H1 (cell line): ENCODE measurements at regions not wholly inside any gene's neighbourhood (a gene's known extent, or its start where the extent isn't known, plus 50 kb on each side); places are given as distances from the start of the nearest gene placed in this dataset.

Experiments
- CTCF ChIA-PET: fragments of 300-600 bp; sonication (Branson Sonifier 250); formaldehyde crosslinking; loops from one replicate; lab custom pipeline; 2021; ENCODE audit not compliant: partially characterized antibody; lab: Charles Lee
- POLR2A ChIA-PET: fragments of 300-600 bp; sonication (Branson Sonifier 250); formaldehyde crosslinking; loops from one replicate; lab custom pipeline; 2021; ENCODE audit warnings: inconsistent platforms; ENCODE audit not compliant: partially characterized antibody; lab: Charles Lee
- DNase-seq, 2 experiments: peaks; one replicate each; pipeline versions ENCODE4 v3.0.0 to v3.0.0-alpha.2; 2010 to 2022; ENCODE audit warnings: low spot score in 2 of 2, low read depth in 1 of 2, mixed read lengths in 1 of 2
- FAIRE-seq: peaks from 2 replicates; lab custom pipeline; 2011; peaks lifted over from hg19 to GRCh38; lab: Jason Lieb, UNC
- H2AFZ ChIP-seq: 2 replicates; pipeline ENCODE4 v1.8.1; 2012; ENCODE audit warnings: low read length, inconsistent platforms
- H2AK5ac ChIP-seq: 2 replicates; pipeline ENCODE4 v1.6.1; 2013; ENCODE audit warnings: low read depth, low read length
- H2BK120ac ChIP-seq: replicated peaks from 2 replicates; pipeline ENCODE3; 2013; ENCODE audit warnings: low read depth, low read length, inconsistent platforms
- H2BK12ac ChIP-seq: 2 replicates; pipeline ENCODE4 v1.6.1; 2013; ENCODE audit warnings: low read depth, low read length
- H2BK15ac ChIP-seq: 2 replicates; pipeline ENCODE4 v1.6.1; 2013; ENCODE audit warnings: low read length
- H2BK20ac ChIP-seq: 2 replicates; pipeline ENCODE4 v1.6.1; 2013; ENCODE audit warnings: low read length
- H2BK5ac ChIP-seq: 2 replicates; pipeline ENCODE4 v1.6.1; 2013; ENCODE audit warnings: low read depth, low read length
- H3K14ac ChIP-seq: 2 replicates; pipeline ENCODE4 v1.6.1; 2013; ENCODE audit warnings: inconsistent platforms; ENCODE audit not compliant: insufficient read length
- H3K18ac ChIP-seq: 2 replicates; pipeline ENCODE4 v1.6.1; 2013; ENCODE audit warnings: low read length; ENCODE audit errors: extremely low read depth
- H3K23ac ChIP-seq: 2 replicates; pipeline ENCODE4 v1.6.1; 2013; ENCODE audit warnings: inconsistent platforms; ENCODE audit not compliant: insufficient read length
- H3K23me2 ChIP-seq: 2 replicates; pipeline ENCODE4 v1.6.1; 2013; ENCODE audit warnings: low read depth, low read length
- H3K27ac ChIP-seq: 2 replicates; pipeline ENCODE4 v1.6.1; 2011; ENCODE audit warnings: low read depth, low read length, inconsistent platforms
- H3K27me3 ChIP-seq, 4 experiments: replicated peaks in 1 of 4; 1 replicate in 1 of 4; 2 replicates in 3 of 4; pipeline versions ENCODE4 v1.6.1 to v1.8.1; 2011 to 2013; ENCODE audit warnings: low read length in 3 of 4, mild to moderate bottlenecking in 3 of 4, inconsistent platforms in 2 of 4, mixed read lengths in 2 of 4, moderate library complexity in 1 of 4; ENCODE audit not compliant: control insufficient read depth in 3 of 4, insufficient read depth in 3 of 4; ENCODE audit errors: extremely low read depth in 1 of 4
- H3K36me3 ChIP-seq, 4 experiments: 2 replicates each; pipeline versions ENCODE4 v1.6.1 to v1.8.1; 2011 to 2013; ENCODE audit warnings: mild to moderate bottlenecking in 4 of 4, low read length in 3 of 4, moderate library complexity in 2 of 4, control low read depth in 1 of 4, inconsistent platforms in 1 of 4; ENCODE audit not compliant: insufficient read depth in 4 of 4, control insufficient read depth in 2 of 4
- H3K4ac ChIP-seq: replicated peaks from 2 replicates; pipeline ENCODE3; 2013; ENCODE audit warnings: low read length, low read depth, mixed read lengths, inconsistent platforms; ENCODE audit not compliant: insufficient read length
- H3K4me1 ChIP-seq, 4 experiments: replicated peaks in 1 of 4; 1 replicate in 1 of 4; 2 replicates in 3 of 4; pipeline versions ENCODE4 v1.6.1 to v1.8.1; 2011 to 2013; ENCODE audit warnings: low read length in 3 of 4, inconsistent platforms in 2 of 4, mixed read lengths in 1 of 4; ENCODE audit not compliant: insufficient read depth in 4 of 4, control insufficient read depth in 3 of 4
- H3K4me2 ChIP-seq, 2 experiments: 2 replicates each; pipeline versions ENCODE4 v1.6.1 to v1.8.1; 2011 to 2013; ENCODE audit warnings: low read depth in 2 of 2, low read length in 2 of 2, control low read depth in 1 of 2, inconsistent platforms in 1 of 2, mild to moderate bottlenecking in 1 of 2; ENCODE audit not compliant: insufficient read depth in 1 of 2
- H3K4me3 ChIP-seq, 4 experiments: fragments of 200-600, 300-600 bp in 1 of 4; sonication (generic), shearing (Covaris generic), sonication (Bioruptor Twin) in 1 of 4; 2 replicates each; pipeline versions ENCODE4 v1.5.1 to v1.8.1; 2011 to 2016; ENCODE audit warnings: low read length in 4 of 4, low read depth in 3 of 4, control low read depth in 2 of 4, inconsistent platforms in 2 of 4, mild to moderate bottlenecking in 2 of 4, mixed read lengths in 1 of 4, moderate library complexity in 1 of 4; ENCODE audit not compliant: insufficient read depth in 2 of 4; ENCODE audit errors: extremely low read depth in 1 of 4
- H3K56ac ChIP-seq: replicated peaks from 2 replicates; pipeline ENCODE3; 2013; ENCODE audit warnings: low read depth, mild to moderate bottlenecking, mixed read lengths, low read length, inconsistent platforms; ENCODE audit not compliant: insufficient read length
- H3K79me1 ChIP-seq: 2 replicates; pipeline ENCODE4 v1.6.1; 2013; ENCODE audit warnings: low read depth, low read length, control low read depth
- H3K79me2 ChIP-seq, 2 experiments: 2 replicates each; pipeline versions ENCODE4 v1.6.1 to v1.8.1; 2012 to 2013; ENCODE audit warnings: low read length in 2 of 2, mild to moderate bottlenecking in 2 of 2, inconsistent platforms in 1 of 2; ENCODE audit not compliant: insufficient read depth in 2 of 2, control insufficient read depth in 1 of 2
- H3K9ac ChIP-seq, 4 experiments: replicated peaks in 1 of 4; 1 replicate in 1 of 4; 2 replicates in 3 of 4; pipeline versions ENCODE4 v1.6.1 to v1.8.1; 2011 to 2013; ENCODE audit warnings: low read depth in 3 of 4, low read length in 3 of 4, control low read depth in 2 of 4, mild to moderate bottlenecking in 2 of 4, moderate library complexity in 2 of 4, inconsistent platforms in 1 of 4; ENCODE audit errors: extremely low read depth in 1 of 4
- H3K9me3 ChIP-seq, 2 experiments: 2 replicates each; pipeline versions ENCODE4 v1.6.1 to v1.8.1; 2012 to 2013; ENCODE audit warnings: mild to moderate bottlenecking in 2 of 2, moderate library complexity in 2 of 2, control low read depth in 1 of 2, inconsistent platforms in 1 of 2, low read depth in 1 of 2, low read length in 1 of 2, mixed read lengths in 1 of 2; ENCODE audit not compliant: insufficient read depth in 2 of 2
- H4K20me1 ChIP-seq, 2 experiments: replicated peaks in 1 of 2; 2 replicates each; pipeline versions ENCODE3 to v1.8.1; 2011 to 2013; ENCODE audit warnings: inconsistent platforms in 2 of 2, low read length in 2 of 2, mild to moderate bottlenecking in 1 of 2; ENCODE audit not compliant: insufficient read depth in 2 of 2, control insufficient read depth in 1 of 2
- H4K5ac ChIP-seq: 2 replicates; pipeline ENCODE4 v1.6.1; 2013; ENCODE audit warnings: low read length, low read depth, mixed read lengths, inconsistent platforms; ENCODE audit not compliant: insufficient read length
- H4K8ac ChIP-seq: 2 replicates; pipeline ENCODE4 v1.8.0; 2013; ENCODE audit warnings: mild to moderate bottlenecking, moderate library complexity, low read length, inconsistent platforms; ENCODE audit not compliant: insufficient read depth; ENCODE audit errors: extremely low read depth
- H4K91ac ChIP-seq: replicated peaks from 2 replicates; pipeline ENCODE3; 2013; ENCODE audit warnings: low read length, mixed read lengths, inconsistent platforms; ENCODE audit not compliant: insufficient read length
- BRCA1 ChIP-seq: IDR thresholded peaks from 2 replicates; pipeline ENCODE4 v1.6.1; 2012; ENCODE audit warnings: low read depth, low read length, improper control_type of control experiment
- CBX5 ChIP-seq: fragments of 300-800, 300-1000 bp; sonication (generic); IDR thresholded peaks from 2 replicates; pipeline ENCODE4 v1.7.1; 2016; ENCODE audit warnings: antibody characterized with exemption, low read length, low read depth
- CHD1 ChIP-seq: IDR thresholded peaks from 2 replicates; pipeline ENCODE4 v1.6.1; 2012; ENCODE audit warnings: low read depth, low read length, improper control_type of control experiment
- EGR1 ChIP-seq: IDR thresholded peaks from 2 replicates; pipeline ENCODE4 v1.6.1; 2011; ENCODE audit warnings: low read depth, low read length, borderline replicate concordance
- FOSL1 ChIP-seq: IDR thresholded peaks from 2 replicates; pipeline ENCODE4 v1.6.1; 2011; ENCODE audit warnings: mild to moderate bottlenecking, low read depth, low read length, moderate library complexity; ENCODE audit not compliant: insufficient read depth
- JUN ChIP-seq: IDR thresholded peaks from 2 replicates; pipeline ENCODE4 v1.6.1; 2011; ENCODE audit warnings: low read depth, mild to moderate bottlenecking, improper control_type of control experiment, low read length
- KDM1A ChIP-seq: fragments of 200-600, 300-600 bp; sonication (generic); IDR thresholded peaks from 2 replicates; pipeline ENCODE4 v1.7.1; 2016; ENCODE audit warnings: mild to moderate bottlenecking, low read length, borderline replicate concordance
- KDM5A ChIP-seq: fragments of 200-600 bp; IDR thresholded peaks from 2 replicates; pipeline ENCODE4 v1.7.1; 2012; ENCODE audit warnings: mild to moderate bottlenecking, low read length, inconsistent platforms, mixed read lengths
- MAFK ChIP-seq: IDR thresholded peaks from 2 replicates; pipeline ENCODE4 v1.6.1; 2012; ENCODE audit warnings: low read depth, mild to moderate bottlenecking, improper control_type of control experiment, low read length
- RAD21 ChIP-seq, 2 experiments: IDR thresholded peaks in 1 of 2; conservative IDR thresholded peaks in 1 of 2; 2 replicates each; pipeline ENCODE4 v1.6.1; 2011; ENCODE audit warnings: low read depth in 2 of 2, low read length in 2 of 2, improper control_type of control experiment in 1 of 2, inconsistent platforms in 1 of 2, mild to moderate bottlenecking in 1 of 2, moderate library complexity in 1 of 2
- RFX5 ChIP-seq: IDR thresholded peaks from 2 replicates; pipeline ENCODE4 v1.6.1; 2011; ENCODE audit warnings: low read depth, low read length, improper control_type of control experiment, borderline replicate concordance
- SIN3A ChIP-seq, 2 experiments: IDR thresholded peaks in 1 of 2; conservative IDR thresholded peaks in 1 of 2; 2 replicates each; pipeline ENCODE4 v1.6.1; 2011 to 2012; ENCODE audit warnings: low read length in 2 of 2, improper control_type of control experiment in 1 of 2, low read depth in 1 of 2, mild to moderate bottlenecking in 1 of 2
- SP2 ChIP-seq: IDR thresholded peaks from 2 replicates; pipeline ENCODE4 v1.6.1; 2012; ENCODE audit warnings: mild to moderate bottlenecking, low read length, inconsistent platforms
- WGBS, 2 experiments: shearing (Covaris generic) in 1 of 2; methylation state at CpG; one replicate each; pipeline versions ENCODE4 v1.1.6 to v1.1.7; 2013 to 2015; ENCODE audit warnings: low lambda C conversion rate in 2 of 2, mixed read lengths in 2 of 2, inconsistent platforms in 1 of 2, low coverage in 1 of 2, missing lambda C conversion rate in 1 of 2; ENCODE audit not compliant: insufficient replicate concordance in 2 of 2, insufficient coverage in 1 of 2, insufficient read length in 1 of 2; ENCODE audit errors: extremely low coverage in 1 of 2, missing lambda C conversion rate in 1 of 2; 5-methylcytosine and 5-hydroxymethylcytosine counted together

DNA sequence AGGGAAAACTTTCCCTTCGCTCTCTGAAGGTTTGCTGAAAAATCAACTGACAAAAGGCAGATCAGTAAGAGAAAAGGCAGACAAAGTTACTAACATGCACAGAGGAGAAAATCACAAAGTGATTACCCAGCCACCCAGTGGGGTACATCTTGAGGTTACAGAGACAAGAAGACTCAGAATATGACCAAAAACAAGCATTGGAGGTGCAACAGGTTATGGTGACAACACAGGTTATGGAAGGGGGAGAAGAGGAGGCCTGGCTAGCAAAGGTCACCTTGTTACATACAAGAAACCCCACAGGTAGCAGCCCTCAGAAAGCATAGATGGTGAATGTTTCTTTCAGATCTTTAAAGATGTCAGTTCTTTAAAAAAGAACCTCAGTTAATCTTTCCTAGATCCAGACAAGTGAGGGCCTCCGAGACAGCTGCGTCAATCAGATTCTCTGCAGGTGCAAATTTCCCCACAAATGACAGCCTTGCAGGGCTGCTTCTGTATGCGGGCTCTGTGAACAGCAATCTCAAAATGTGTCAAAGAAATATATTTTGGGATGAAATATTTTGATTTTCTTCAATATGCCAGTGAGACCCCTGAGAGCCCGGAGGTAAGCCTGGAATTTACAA is 207.6 kb upstream of the RAB4A start:
- ChIA-PET POLR2A (no interaction called here), CTCF (interaction anchor here (0.6 to 1.7 kb wide), 7 partner anchors 8 to 1290 kb away, joined by 3 to 8 read pairs (median 3); no protein-coding TSS in a partner anchor)
- no peak overlapping the region for H4K91ac ChIP-seq
- no peak overlapping the region for H3K4me2 ChIP-seq
- no peak overlapping the region for H3K4me3 ChIP-seq
- no peak overlapping the region for H2BK120ac ChIP-seq
- H3K79me2 ChIP-seq = no peaks in the 10 kb centered on the region
- H3K27ac ChIP-seq = no peak overlapping the region
- H2BK5ac ChIP-seq = no peak overlapping the region
- no peak overlapping the region for H3K18ac ChIP-seq
- H3K23ac ChIP-seq = no peak overlapping the region
- H3K9me3 ChIP-seq = no peaks in the 10 kb centered on the region
- DNase-seq (no peak), FAIRE-seq (no peak)
- H3K79me1 ChIP-seq = no peaks in the 10 kb centered on the region
- no peaks in the 10 kb centered on the region; a peak in 1 of 7 replicates for H3K27me3 ChIP-seq
- peaks cover 3% of the 10 kb centered on the region; the same call in 1 of the 2 replicates for H3K23me2 ChIP-seq
- no peaks in the 10 kb centered on the region for H3K36me3 ChIP-seq
- no peak overlapping the region for H3K14ac ChIP-seq
- no peak overlapping the region for H4K8ac ChIP-seq
- H4K20me1 ChIP-seq = no peaks in the 10 kb centered on the region
- H4K5ac ChIP-seq = no peak overlapping the region
- H2BK12ac ChIP-seq = no peak overlapping the region
- H3K9ac ChIP-seq = no peak overlapping the region
- peaks cover 0 to 8% (median 4%) of the 10 kb centered on the region in 4 experiments; a peak in 5 of 7 replicates for H3K4me1 ChIP-seq
- 0 out of 2 replicates have a peak overlapping the region, but pooled peaks have one; percentile 43 for H2AFZ ChIP-seq
- no peak overlapping the region for H3K4ac ChIP-seq
- no peak overlapping the region for H2AK5ac ChIP-seq
- no peak overlapping the region for H2BK20ac ChIP-seq
- H2BK15ac ChIP-seq = no peak overlapping the region
- no peak overlapping the region for H3K56ac ChIP-seq
- WGBS, 2 experiments = 87% methylated on average over 5 of the region's 5 CpGs; no CpG with 5 or more reads in 1 of the 2 experiments
- TF ChIP-seq FOSL1 (no peak), RFX5 (no peak), RAD21 (IDR thresholded peaks at IDR 0.05 in 1 of 2, conservative IDR thresholded peaks at IDR 0.05 in 1 of 2; ENCODE audit: low read depth in 2 of 2, low read length in 2 of 2) (no peak), EGR1 (no peak), JUN (no peak), KDM5A (no peak), CHD1 (no peak), CBX5 (no peak), SP2 (no peak), MAFK (no peak), BRCA1 (no peak), SIN3A (conservative IDR thresholded peaks at IDR 0.05 in 1 of 2, IDR thresholded peaks at IDR 0.05 in 1 of 2; ENCODE audit: low read depth in 1 of 2, low read length in 2 of 2) (no peak), KDM1A (no peak)
